ENCODE measurements at regions not wholly inside any gene's neighbourhood (a gene's known extent, or its start where the extent isn't known, plus 50 kb on each side); places are given as distances from the start of the nearest gene placed in this dataset.
A peak's percentile ranks its signal among the peaks of the same experiment; 100 is the strongest.

- DNase-seq (ENCODE audit: low spot score), result no peak
These were observed 633.8 kb upstream of the IGFBP3 start for GRCh38 chr7:46554688-46555422.

- no peak for DNase-seq (ENCODE audit: low spot score)
These were observed 630.5 kb upstream of the IGFBP3 start for GRCh38 chr7:46551603-46552002.

- DNase-seq (ENCODE audit: low spot score), result no peak
These were observed 629.8 kb upstream of the IGFBP3 start for GRCh38 chr7:46550864-46551263.

- DNase-seq (ENCODE audit: low spot score), result no peak
These were observed 629.0 kb upstream of the IGFBP3 start for GRCh38 chr7:46549892-46550639.

GRCh38 chr7:46549347-46549746, 628.3 kb upstream of the IGFBP3 start:
- no peak for DNase-seq (ENCODE audit: low spot score)

- no peak for DNase-seq (ENCODE audit: low spot score)
These were observed 626.0 kb upstream of the IGFBP3 start for GRCh38 chr7:46547044-46547443.

GRCh38 chr7:46545790-46546189, 624.7 kb upstream of the IGFBP3 start:
- no peak for DNase-seq (ENCODE audit: low spot score)

GRCh38 chr7:46544396-46545008, 623.4 kb upstream of the IGFBP3 start:
- DNase-seq (ENCODE audit: low spot score), result no peak

GRCh38 chr7:46542076-46542475, 621.0 kb upstream of the IGFBP3 start:
- no peak for DNase-seq (ENCODE audit: low spot score)

GRCh38 chr7:46539892-46540483, 618.9 kb upstream of the IGFBP3 start:
- no peak for DNase-seq (ENCODE audit: low spot score)

- DNase-seq (ENCODE audit: low spot score), result no peak
These were observed 616.3 kb upstream of the IGFBP3 start for GRCh38 chr7:46537191-46537905.

GRCh38 chr7:46534664-46535588, 613.9 kb upstream of the IGFBP3 start:
- peak; percentile 55 for DNase-seq (ENCODE audit: low spot score)

- no peak for DNase-seq (ENCODE audit: low spot score)
These were observed 612.9 kb upstream of the IGFBP3 start for GRCh38 chr7:46533946-46534345.

- DNase-seq (ENCODE audit: low spot score), result no peak
These were observed 611.5 kb upstream of the IGFBP3 start for GRCh38 chr7:46532571-46532970.

GRCh38 chr7:46530081-46530750, 609.1 kb upstream of the IGFBP3 start:
- DNase-seq (ENCODE audit: low spot score), result no peak

GRCh38 chr7:46527360-46527759, 606.3 kb upstream of the IGFBP3 start:
- no peak for DNase-seq (ENCODE audit: low spot score)

- no peak for DNase-seq (ENCODE audit: low spot score)
These were observed 604.8 kb upstream of the IGFBP3 start for GRCh38 chr7:46525876-46526275.

GRCh38 chr7:46524350-46524749, 603.3 kb upstream of the IGFBP3 start:
- DNase-seq (ENCODE audit: low spot score), result no peak

- no peak for DNase-seq (ENCODE audit: low spot score)
These were observed 601.4 kb upstream of the IGFBP3 start for GRCh38 chr7:46522354-46522906.

- no peak for DNase-seq (ENCODE audit: low spot score)
These were observed 597.6 kb upstream of the IGFBP3 start for GRCh38 chr7:46518713-46519112.

Data from SK-N-DZ (cell line).